ENCODE measurements at regions not wholly inside any gene's neighbourhood (a gene's known extent, or its start where the extent isn't known, plus 50 kb on each side); places are given as distances from the start of the nearest gene placed in this dataset.
"Not testable (repeated sequence)": the region's sequence is repeated elsewhere in the genome, so short reads cannot be mapped to it uniquely, and the experiment has no call there.

DNA sequence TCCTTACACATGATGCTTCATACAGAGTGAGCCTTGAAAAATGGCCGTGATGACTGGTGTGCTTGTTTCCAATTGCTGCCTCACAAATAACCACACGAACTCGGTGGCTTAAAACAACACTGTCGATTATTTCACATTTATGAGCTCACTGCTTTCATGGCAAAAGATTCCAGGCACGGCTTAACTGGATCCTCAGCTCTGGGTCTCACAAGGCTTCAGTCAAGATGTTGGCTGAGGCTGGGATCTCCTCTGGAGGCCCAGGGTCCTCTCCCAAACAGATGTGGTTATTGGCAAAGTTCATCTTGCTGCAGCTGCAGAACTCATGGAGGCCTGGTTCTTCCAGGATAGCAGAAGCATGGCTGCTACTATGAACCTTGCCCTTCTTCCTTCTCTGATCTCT lies 144.6 kb downstream of the TFAP2C start:
- no peak for DNase-seq

DNA sequence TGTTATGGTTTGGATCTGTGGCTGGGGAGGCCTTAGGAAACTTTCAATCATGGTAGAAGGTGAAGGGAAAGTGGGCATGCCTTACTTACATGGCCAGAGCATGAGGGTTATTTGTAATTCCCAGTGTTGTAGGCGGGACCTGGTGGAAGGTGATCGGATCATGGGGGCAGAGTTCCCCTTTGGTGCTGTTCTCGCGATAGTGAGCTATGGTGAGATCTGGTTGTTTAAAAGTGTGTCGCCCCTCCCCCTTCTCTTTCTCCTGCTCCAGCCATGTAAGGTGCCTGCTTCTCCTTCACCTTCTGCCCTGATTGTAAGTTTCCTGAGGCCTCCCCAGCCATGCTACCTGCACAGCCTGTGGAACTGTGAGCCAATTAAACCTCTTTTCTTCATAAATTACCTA lies 145.8 kb downstream of the TFAP2C start:
- DNase-seq: no peak

DNA sequence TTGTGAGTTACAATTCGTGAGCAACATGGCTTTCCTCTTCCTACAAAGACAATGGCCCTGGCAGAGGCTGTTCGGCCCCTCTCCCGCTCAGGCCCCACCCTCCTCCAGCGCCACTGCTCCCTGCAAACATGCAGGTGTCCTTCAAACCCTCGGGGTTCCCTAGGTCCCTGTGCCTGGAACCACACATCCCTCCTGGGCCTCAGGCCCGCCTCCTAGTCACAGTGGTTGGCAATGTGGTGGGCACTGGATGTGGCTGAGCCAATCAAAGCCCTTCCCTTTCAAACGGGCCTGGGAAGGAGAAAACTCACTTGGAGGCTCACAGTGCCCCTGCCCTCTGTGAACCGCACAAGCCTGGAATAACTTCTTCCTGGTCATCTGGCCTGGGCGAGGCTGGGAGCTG lies 147.2 kb downstream of the TFAP2C start:
- no peak for DNase-seq

DNA sequence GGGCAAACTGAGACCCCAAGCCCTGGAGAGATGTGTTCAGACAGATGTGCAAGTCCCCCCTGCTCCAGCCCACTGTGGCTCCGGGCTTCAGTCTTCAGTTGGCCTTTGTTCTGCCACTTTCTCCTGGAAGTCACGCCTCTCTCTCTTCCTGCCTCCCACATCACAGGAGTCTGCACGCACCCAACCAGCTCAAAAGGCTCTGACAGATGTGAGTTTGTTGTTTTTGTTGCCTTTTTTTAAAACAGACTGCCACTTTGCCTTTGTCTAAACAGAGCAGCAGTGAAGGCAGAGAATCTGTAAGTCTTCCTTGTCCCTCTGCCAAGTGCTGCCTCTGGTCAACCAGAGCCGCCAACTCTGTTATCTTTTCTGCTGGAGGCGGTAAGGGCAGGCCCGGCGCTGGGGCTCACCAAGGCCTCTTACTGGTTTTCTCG lies 149.7 kb downstream of the TFAP2C start:
- peak; percentile 10 for DNase-seq

DNA sequence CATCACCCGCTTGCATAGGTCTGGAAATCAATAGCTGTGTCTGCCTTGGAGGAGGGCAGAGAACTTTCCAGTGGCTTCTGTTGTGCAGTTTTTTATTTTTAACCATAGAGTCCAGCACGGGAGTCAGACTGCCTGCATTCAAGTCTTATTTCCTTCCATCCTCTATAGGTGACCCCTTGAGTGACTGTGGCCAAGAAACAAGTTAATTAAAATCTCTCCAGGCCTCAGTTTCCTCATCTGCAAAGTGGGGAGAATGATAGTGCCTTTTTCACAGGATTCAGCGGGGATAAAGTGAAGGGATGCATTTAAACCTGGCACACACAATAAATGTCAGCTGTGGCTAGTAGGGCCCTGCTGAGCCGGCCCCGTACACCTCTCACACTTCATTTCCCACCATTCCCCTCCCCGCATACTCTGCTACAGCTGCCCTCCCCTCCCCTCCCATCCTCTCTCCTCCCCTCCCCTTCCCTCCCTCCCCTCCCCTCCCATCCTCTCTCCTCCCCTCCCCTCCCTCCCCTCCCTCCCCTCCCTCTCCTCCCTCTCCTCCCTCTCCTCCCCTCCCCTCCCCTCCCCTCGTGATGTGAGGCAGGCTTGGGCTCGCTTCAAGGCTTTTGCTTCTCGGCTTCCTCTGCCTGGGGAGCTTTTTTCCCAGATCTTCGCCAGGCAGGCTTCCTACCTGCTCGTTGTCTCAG lies 150.5 kb downstream of the TFAP2C start:
- DNase-seq: no peak

DNA sequence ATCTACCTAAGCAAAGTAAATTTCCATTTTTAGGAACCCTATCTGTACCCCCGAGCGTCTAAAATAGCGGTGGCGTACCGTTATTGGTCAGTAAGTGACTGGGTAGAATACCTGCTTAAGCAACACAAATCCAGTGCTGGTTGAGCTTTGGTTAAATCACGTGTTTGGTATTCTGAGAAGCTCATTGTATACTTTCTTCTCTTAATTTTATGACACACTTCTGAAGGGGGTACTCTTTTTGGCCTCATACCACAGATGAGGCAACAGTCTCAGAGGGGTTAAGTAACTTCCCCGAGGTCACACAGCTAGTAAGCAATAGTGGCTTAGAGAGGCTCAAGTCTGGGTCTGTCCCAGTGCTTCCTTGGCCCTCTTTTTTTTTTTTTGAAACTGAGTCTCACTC lies 151.2 kb downstream of the TFAP2C start:
- DNase-seq: peak; percentile 20

DNA sequence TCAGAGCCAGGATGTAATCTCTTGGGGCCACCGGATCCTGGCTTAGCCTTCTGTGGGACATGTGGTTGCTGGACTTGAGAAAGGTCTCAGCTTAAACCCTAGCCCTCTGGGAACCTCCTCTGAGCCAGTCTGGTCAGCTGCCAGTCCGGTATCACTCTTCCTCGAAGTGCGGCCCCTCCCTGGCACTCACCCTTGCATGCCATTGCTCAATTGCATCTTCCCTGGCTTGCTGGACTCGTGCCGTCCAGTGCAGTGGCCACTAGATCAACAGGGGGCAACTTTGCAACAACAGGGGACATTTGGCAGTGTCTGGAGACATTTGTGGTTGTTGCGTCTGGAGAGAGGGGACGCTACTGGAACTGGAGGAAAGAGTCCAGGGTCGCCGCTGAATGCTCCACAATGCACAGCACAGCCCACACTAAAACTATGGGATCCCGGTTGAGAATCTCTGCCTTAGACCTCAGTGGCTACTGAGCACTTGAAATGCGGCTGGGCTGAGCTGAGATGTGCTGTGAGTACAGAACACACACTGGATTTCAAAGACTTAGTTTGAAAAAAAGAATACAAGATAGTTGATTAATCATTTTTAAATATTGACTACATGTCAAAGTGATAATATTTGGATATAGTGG lies 152.1 kb downstream of the TFAP2C start:
- DNase-seq: peak; percentile 16

DNA sequence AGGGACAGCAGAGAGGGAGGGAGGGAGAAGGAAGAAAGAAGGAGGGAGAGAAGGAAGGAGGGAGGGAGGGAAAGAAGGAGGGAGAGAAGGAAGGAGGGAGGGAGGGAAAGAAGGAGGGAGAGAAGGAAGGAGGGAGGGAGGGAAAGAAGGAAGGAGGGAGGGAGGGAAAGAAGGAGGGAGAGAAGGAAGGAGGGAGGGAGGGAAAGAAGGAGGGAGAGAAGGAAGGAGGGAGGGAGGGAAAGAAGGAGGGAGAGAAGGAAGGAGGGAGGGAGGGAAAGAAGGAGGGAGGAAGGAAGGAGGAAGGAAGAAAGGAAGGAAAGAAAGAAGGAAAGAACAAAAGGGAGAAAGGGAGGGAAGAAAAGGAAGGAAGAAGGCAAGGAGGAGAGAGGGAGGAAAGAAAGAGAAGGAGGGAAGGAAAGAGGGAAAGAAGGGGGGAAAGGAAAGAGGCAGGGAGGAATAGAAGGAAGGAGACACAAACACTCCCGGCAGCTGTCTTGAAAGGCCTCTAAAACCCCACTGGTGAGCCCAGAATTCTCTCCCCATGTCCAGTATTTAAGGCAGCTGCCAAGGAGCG lies 153.0 kb downstream of the TFAP2C start:
- not testable (repeated sequence) for DNase-seq

DNA sequence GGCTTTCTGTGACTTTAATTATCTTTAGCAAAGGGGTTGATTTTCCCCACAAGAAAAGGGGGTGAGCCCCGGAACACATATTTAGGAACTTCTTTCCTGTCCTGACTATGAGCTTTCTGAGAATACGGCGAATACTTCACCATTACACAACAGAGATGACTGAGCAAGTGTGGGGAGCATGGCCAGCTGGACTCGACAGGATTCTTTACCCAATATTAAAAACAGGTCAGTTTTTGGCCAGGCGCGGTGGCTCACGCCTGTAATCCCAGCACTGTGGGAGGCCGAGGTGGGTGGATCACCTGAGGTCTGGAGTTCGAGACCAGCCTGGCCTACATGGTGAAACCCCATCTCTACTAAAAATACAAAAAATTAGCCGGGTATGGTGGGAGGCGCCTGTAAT lies 153.7 kb downstream of the TFAP2C start:
- DNase-seq: not testable (repeated sequence)

DNA sequence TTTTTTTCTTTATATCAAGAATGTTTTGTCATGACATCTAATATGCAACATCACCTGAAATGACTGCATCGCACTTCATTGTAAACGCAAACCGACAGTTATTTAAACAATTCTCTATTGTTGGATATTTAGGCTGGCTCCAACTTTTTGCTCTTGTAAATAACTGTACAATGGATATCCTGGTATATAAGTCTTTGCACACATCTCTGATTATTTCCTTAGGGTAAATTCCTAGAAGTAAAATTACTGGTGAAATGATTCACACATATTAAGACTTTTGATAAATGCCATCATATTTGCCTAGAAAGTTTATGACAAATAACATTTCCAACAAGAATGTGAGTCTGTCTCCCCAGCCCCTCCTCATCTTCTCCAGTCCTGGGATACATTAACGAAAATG lies 154.7 kb downstream of the TFAP2C start:
- peak; percentile 12 for DNase-seq

DNA sequence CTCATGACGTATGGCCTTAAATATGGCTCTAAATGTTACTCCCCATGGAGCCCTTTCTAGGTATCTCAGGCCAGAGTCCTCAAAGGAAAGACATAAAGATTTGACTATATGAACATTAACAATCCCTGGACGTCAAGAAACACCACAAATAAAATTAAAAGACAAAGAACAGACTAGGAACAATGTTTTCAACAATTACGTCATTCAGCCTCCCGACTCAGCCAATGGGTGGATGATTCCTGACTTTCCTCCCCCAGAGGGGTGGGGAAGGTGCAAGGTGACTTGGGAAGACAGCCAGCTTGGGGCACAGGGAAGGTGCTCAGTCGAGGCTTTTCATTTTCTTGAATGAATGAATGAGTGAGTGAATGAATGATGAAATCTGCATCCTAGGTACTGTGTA lies 157.4 kb downstream of the TFAP2C start:
- DNase-seq: no peak

DNA sequence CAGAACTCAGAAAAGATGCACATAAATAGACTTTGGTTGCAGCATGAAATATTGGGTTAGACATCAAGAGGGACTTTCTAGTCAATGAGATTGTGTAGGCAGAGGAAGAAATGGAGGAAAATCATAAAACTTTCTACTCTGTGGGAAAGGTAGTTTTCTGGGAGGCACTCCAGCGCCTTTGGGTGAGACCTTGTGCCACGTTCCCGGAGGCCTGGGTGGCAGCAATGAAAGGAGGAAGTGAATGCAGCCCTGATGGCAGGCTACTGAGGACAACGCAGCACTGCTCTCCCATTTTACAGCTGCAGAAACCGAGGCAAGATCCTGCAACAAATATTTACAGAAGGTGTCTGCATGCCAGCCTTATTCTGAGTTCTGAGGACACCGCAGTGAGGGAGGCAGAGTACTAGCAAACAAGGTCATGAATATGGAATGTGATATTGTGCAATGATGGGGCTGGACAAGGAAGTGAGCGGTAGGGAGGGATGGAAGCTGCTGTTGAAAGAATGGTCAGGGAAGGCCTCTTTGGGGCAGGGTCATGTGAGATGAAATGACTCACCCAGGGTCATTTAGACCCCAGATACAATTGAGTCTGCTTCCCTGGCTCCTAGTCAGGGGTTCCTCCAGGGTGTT lies 159.1 kb downstream of the TFAP2C start:
- peak; percentile 90 for DNase-seq

DNA sequence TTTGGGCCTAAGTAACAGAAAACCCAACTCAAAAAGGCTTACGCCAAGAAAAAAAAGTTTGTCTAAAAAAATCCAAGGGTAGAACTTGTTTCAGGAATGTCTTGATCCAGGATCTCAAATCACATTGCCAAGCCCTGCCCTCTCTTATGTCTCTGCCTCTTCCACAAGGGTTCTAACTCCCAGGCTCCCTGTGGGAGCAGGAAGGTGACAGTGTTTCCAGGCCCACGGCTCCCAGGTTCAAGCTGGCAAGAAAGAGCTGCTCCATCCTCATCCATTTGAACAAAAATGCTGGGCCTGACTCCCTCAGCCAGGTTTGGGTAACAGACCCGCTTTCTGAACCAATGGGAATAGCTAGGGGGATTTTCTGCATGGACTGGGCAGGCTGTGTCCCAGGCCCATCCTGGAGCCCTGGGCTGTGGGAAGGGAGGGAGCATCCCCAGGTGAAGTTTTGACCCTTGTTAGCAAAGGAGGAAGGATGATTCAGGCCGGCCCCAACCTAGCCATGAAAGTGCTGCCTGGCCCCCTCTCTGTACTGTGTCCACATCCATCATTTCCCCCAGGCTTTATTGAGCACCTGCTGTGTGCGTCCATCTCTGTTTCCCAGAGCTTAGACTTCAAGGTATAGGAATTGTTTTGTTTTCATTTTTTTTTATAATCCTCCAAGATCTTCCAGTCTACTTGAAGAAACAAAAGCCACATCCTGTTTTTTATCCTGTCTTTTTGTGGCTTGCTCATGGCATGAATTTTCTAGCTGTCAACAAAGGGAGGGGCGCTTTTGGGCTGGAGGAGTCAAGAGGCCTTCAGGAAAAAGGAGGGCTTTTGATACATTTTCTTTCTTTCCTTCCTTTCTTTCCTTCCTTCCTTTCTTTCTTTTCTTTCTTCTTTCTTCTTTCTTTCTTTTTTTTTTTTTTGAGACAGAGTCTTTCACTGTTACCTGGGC lies 159.8 kb downstream of the TFAP2C start:
- DNase-seq: peak; percentile 33

DNA sequence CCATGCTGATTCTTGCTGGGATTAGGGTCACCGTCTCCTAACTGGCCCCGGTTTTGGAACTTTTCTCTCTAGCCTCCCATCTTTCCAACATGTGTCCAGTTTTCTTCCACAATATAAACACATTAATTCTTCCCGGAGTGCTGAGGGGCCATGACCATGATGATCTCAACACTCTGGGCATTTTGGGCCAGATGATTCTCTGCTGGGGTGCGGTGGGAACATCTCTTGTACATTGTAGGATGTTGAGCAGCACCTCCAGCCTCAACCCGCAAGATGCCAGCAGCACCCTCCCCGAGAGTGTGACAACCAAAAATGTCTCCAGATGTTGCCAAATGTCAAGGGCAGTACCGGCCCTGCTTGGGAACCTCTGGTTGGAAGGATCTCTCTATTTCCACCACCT lies 164.8 kb downstream of the TFAP2C start:
- DNase-seq: no peak

DNA sequence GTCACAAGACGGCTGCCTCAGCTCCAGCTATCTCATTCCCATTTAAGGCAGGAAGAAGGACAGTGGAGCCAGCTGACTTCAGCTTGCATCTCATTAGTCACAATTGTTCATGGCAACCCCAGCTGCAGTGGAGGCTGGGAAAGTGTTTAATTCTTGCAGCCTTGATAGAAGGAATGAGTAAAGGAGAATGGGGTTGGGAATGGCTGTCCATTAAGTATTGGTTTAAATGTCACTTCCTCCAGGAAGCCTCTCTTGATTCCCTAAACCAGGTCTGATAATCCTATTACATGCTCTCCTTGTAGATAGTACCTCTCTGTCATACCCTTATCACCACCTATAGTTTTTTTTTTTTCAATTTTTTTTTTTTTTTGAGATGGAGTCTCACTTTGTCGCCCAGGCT lies 166.4 kb downstream of the TFAP2C start:
- DNase-seq: no peak

DNA sequence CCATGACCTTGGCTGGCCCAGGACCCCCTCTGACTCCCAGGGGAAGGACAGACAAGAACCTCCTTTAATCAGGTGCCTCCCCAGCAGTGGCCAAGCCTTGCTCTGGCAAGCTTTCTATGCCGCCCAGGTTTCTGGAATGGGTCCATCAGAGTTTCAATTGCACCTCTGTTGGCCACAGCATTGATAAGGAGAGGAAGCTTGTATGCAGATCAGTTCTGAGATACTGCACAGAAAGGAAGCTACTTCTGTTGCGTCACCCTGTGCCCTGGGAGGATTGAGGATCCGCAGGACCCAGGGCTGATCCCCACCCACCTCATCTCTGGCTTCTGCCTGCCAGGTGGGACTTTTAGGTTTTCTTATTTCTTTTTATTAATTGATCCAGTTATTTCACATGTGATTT lies 167.2 kb downstream of the TFAP2C start:
- DNase-seq: no peak

DNA sequence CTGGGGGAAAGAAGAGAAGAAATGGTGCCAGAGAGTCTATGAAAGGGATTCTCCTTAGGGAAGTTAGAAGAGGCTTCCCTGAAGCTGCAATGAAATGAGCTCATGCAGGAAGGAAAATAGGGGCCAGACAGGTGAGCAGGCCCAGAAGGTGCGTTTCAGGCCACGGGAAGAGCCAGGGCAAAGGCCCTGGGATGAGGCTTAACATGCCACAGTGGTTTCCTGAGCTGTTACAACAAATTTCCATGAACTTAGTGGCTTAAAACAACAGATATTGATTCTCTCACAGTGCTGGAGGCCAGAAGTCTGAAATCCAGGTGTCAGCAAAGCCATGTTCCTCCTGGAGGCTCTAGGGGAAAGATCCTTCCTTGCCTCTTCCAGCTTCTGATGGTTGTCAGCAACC lies 167.9 kb downstream of the TFAP2C start:
- no peak for DNase-seq

DNA sequence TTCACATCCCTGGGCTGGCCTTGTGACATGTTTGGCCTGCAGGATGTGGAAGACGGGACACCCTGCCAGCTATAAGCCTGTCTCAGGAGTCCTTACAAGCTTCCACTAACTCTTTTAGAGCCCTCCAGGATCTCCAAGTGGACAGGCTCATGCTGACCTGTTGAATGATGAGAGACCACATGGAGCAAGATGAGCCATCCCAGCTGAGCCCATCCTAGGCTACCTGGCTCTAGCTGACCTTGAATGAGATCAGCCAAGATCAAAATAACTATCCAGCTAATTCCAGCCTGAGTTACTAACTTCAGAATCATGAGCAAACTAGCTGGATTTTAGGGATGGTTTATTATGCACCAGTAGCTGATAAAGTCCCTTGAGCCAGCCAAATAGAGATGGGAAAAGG lies 169.5 kb downstream of the TFAP2C start:
- no peak for DNase-seq

DNA sequence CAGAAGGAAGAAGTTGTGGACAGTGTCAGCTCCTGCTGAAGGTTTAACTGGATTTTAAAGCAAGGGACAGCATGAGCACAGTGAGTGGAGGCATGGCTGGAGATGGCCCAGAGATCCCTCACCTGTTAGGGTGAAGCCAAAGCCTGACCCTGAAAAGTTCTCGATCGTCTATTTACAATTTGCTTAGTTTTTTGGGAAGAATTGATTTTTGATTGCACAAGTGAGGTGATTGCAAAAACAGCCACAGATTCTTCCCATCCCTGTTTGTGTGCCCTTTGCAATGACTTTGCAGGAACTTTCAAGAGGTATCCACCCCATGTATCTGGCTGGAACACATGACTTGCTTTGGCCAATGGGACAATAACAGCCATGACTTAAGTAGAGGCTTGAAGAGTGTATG lies 170.1 kb downstream of the TFAP2C start:
- DNase-seq: no peak

DNA sequence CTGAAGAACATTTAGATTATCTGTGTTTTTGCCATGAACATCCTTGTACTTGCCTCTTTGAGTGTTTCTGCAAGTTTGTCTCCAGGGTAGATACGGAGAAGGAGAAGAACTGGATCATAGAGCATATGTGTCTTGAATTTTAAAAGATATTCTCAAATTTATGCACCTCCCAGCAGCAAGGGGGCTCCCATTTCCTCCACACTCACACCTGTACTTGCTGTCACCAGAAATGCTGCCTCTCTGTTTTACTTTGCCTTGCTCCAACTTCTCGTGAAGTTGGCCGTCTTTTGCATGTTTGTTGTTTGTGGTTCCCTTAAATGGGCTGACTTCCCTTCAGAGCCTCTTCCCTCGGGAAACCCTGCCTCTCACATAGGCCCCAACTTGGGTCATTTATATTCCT lies 171.0 kb downstream of the TFAP2C start:
- no peak for DNase-seq

DNA sequence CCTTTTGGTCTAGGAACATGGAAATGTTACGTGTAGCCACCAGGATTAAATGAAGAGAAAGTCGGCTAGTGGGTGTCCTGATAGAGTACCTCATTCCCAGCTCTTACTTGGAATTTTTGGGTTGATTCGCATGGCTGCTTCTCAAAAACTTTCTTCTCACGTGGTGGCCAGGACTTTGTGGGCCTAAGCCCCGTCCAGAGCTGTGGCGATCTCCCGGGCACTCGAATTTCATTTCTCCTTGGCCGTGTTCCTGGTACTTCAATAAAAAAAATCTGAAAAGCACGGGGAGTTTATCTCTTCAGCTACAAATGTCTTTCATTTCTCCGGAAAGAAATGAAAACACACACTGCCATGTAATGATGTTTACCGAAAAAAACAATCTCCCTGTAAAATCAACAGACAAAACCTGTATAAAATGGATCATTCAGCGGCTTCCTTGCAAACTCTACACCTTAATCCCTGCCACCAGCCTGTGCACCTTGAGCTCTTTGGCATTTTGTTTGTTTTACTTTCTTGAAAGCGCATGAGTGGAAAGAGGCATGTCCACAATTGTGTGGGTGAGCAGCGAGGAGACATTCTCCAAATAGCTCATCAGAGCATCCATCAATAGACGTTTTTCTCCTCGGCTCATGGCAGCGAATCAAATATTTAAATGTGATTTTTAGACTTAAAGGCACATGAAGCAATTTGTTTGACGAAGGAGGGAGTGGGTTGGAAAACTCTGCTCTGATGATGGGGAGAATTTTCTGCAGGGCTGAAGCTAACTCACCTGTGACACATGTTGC lies 173.1 kb downstream of the TFAP2C start:
- DNase-seq: peak; percentile 28

DNA sequence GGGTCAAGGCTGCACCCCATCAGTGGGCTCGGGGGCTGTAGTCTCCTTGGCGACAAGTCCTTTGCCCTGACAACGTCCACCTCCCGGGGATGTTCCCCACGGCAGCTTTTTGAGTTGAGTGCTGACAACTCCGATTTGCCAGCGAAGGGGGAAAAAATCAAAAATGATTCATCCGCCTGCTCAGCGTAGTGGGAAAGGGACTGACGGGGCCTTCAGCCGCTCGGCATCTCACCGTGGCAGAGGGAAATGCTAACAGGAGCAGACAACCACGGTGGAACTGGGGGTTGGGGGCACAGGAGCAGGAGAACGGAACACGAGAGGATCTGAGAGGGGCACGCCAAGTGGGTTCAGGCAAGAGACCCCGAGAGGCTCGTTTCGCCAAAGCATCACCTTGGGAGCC lies 173.7 kb downstream of the TFAP2C start:
- DNase-seq: no peak
